ENCODE measurements at regions not wholly inside any gene's neighbourhood (a gene's known extent, or its start where the extent isn't known, plus 50 kb on each side); places are given as distances from the start of the nearest gene placed in this dataset.

GRCh38 chr2:81007104-81007503 is 702.6 kb upstream of the LRRTM1 start:
- TF ChIP-seq POLR2AphosphoS5 (IDR thresholded peaks at IDR 0.05; ENCODE audit: borderline replicate concordance, low read depth, low read length) (no peak), EZH2 (IDR thresholded peaks at IDR 0.05) (no peak), FOXP2 (optimal IDR thresholded peaks at IDR 0.05; ENCODE audit: control extremely low read depth, extremely low read length, insufficient read depth) (no peak)

All from SK-N-MC (cell line).